GM21619 (cell line): ENCODE measurements at regions not wholly inside any gene's neighbourhood (a gene's known extent, or its start where the extent isn't known, plus 50 kb on each side); places are given as distances from the start of the nearest gene placed in this dataset.

Experiments used
- ATAC-seq: cut with Tn5 transposase; IDR thresholded peaks from one replicate; pipeline ENCODE4 v1.9.1; 2021; ENCODE audit not compliant: unreplicated experiment

GRCh38 chr5:58403822-58404433 is 56.0 kb downstream of the PLK2 start:
- no peak for ATAC-seq

- no peak for ATAC-seq
These were observed 58.2 kb downstream of the PLK2 start for GRCh38 chr5:58401701-58402100.

- ATAC-seq = no peak
These were observed 59.1 kb downstream of the PLK2 start for GRCh38 chr5:58400737-58401136.

- no peak for ATAC-seq
These were observed 59.9 kb downstream of the PLK2 start for GRCh38 chr5:58399951-58400350.

- no peak for ATAC-seq
These were observed 65.5 kb downstream of the PLK2 start for GRCh38 chr5:58394339-58394738.

GRCh38 chr5:58393716-58394115 is 66.2 kb downstream of the PLK2 start:
- no peak for ATAC-seq

GRCh38 chr5:58392496-58392895 is 67.4 kb downstream of the PLK2 start:
- no peak for ATAC-seq

- ATAC-seq = no peak
These were observed 76.4 kb downstream of the PLK2 start for GRCh38 chr5:58383448-58383847.

- no peak for ATAC-seq
These were observed 77.8 kb downstream of the PLK2 start for GRCh38 chr5:58382131-58382534.

GRCh38 chr5:58381566-58381965 is 78.3 kb downstream of the PLK2 start:
- no peak for ATAC-seq

GRCh38 chr5:58380655-58381054 is 79.2 kb downstream of the PLK2 start:
- ATAC-seq = no peak

- no peak for ATAC-seq
These were observed 81.1 kb downstream of the PLK2 start for GRCh38 chr5:58378613-58379390.

- no peak for ATAC-seq
These were observed 89.3 kb downstream of the PLK2 start for GRCh38 chr5:58370606-58371005.

GRCh38 chr5:58369513-58370190 is 90.2 kb downstream of the PLK2 start:
- no peak for ATAC-seq

GRCh38 chr5:58366461-58366860 is 93.4 kb downstream of the PLK2 start:
- ATAC-seq = no peak

- no peak for ATAC-seq
These were observed 94.1 kb downstream of the PLK2 start for GRCh38 chr5:58365791-58366190.

GRCh38 chr5:58363461-58364249 is 96.2 kb downstream of the PLK2 start:
- no peak for ATAC-seq

GRCh38 chr5:58362135-58362534 is 97.8 kb downstream of the PLK2 start:
- no peak for ATAC-seq

GRCh38 chr5:58360794-58361193 is 99.1 kb downstream of the PLK2 start:
- ATAC-seq = no peak

GRCh38 chr5:58359981-58360380 is 99.9 kb downstream of the PLK2 start:
- no peak for ATAC-seq

GRCh38 chr5:58358501-58359178 is 101.2 kb downstream of the PLK2 start:
- ATAC-seq = no peak
